MV-4-11 (cell line): ENCODE measurements at regions not wholly inside any gene's neighbourhood (a gene's known extent, or its start where the extent isn't known, plus 50 kb on each side); places are given as distances from the start of the nearest gene placed in this dataset.
"Not testable (repeated sequence)": the region's sequence is repeated elsewhere in the genome, so short reads cannot be mapped to it uniquely, and the experiment has no call there.

ENCODE experiments used
- DNase-seq: peaks from one replicate; lab custom pipeline; 2025; lab: John Stamatoyannopoulos, UW

- no peak for DNase-seq
Measured at GRCh38 chr17:70929226-70929625, 759.9 kb downstream of the KCNJ2 start.

DNA sequence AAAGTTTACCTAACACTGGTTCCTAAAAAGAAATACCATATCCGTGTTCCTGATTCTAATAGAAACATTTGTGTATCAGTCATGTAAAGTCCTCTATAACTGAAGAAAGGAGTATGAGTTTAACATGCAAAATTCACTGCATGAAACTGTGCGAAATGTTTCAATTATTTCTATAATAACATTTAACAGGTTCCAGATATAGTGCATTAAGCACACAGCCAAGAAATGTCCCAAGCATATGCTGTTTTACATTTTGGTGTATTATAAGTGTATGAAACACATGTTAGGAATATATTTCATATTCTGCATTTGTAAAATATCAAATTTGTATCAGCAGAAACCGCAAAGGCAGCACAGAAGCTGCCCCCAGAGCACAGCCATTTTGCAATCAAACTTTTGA lies 764.9 kb downstream of the KCNJ2 start:
- DNase-seq: no peak

- no peak for DNase-seq
Measured at GRCh38 chr17:70934835-70935234, 765.5 kb downstream of the KCNJ2 start.

DNA sequence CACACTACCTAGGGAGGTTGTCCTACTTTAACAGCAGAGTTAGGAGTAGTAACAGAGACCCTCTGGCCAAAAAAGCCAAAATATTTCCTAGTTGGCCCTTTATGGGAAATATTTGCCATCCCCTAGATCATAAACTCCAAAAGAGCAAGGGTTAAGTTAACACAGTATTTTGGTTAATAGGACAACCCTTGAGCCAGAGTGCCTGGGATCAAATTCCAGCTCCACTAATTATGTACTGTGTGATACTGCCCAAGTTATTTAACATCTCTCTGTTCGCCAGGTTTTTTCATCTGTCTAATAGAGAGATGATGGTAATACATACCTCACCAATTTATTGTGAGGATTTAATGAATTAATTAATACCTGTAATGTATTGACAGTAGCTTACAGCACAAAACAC lies 767.4 kb downstream of the KCNJ2 start:
- no peak for DNase-seq

DNA sequence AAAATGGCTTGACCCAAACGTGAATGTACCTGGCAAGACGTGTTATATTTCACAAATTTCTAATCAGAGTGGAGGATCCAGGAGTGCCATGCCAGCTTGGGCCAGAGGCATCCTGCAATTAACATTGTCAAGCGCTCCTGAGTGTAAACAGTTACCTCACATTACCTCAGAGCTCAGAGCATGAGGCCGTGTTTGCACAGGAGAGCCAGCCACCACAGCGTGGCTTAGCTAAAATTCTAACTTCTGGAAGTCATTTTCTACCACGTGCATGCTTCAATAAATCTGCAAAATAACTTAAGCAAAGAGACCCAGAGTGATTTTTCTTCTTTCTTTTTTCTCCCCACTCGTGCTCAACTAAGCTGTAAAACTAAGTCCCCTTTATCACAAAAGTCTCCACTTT lies 769.0 kb downstream of the KCNJ2 start:
- DNase-seq: no peak

- DNase-seq: no peak
Measured at GRCh38 chr17:70945386-70945785, 776.1 kb downstream of the KCNJ2 start.

DNA sequence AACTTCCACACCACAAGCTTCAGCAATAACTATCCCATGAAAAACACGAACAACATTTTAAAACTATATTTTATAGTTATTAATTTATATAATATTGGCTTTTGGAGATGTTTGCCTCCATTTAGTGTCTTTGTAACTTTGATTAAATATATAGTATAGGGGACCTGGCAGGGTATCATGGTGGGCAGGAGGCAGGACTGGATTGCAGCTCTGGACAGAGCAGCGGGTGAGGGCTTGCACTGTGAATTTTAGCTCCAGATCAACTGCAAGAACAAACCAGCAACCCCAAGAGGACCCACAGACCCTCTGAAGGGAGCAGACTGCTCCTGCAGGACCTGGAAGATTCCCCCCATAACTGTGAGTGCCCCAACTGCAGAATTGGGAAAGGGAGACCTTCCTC lies 777.9 kb downstream of the KCNJ2 start:
- DNase-seq: no peak

- DNase-seq: no peak
Measured at GRCh38 chr17:70947636-70948565, 778.6 kb downstream of the KCNJ2 start.

GRCh38 chr17:70953140-70953539 lies 783.8 kb downstream of the KCNJ2 start:
- DNase-seq: not testable (repeated sequence)

- no peak for DNase-seq
Measured at GRCh38 chr17:70955441-70955840, 786.1 kb downstream of the KCNJ2 start.

DNA sequence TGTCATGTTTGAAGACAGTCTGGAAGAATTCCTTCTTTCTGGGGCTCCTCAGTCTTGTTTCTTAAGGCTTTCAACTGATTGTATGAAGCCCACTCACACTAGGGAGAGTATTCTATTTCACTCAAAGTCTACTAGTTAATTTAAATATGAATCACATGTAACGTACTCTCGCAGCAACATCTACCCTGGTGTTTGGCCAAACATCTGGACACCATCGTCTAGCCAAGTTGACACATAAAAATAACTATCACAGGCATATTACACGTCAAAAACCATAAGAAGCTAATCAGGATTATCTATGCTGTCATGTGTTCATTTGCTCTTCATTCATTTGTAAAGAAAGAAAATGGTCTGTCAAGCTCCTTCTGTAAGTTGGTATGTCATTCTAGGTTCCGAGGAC lies 787.4 kb downstream of the KCNJ2 start:
- DNase-seq: no peak

DNA sequence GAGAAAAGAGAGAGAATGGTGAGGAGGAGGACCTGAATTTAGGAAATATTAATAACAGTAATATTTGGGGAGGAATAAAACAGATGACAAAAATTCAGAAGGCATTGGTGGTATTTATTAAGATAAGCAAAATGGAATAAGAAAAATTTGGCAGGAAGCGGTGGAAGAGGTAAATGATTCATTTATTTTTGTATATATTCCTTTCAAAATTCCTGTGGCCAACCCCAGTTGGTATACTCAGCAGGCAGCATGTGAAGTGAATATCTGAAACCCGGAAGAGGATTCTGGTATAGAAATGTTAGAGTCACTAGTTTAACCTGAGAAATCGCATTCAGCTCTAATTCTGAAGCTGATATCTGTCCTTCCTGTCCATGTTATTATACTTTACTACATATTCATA lies 792.0 kb downstream of the KCNJ2 start:
- DNase-seq: no peak

- DNase-seq: no peak
Measured at GRCh38 chr17:70968302-70968701, 799.0 kb downstream of the KCNJ2 start.

DNA sequence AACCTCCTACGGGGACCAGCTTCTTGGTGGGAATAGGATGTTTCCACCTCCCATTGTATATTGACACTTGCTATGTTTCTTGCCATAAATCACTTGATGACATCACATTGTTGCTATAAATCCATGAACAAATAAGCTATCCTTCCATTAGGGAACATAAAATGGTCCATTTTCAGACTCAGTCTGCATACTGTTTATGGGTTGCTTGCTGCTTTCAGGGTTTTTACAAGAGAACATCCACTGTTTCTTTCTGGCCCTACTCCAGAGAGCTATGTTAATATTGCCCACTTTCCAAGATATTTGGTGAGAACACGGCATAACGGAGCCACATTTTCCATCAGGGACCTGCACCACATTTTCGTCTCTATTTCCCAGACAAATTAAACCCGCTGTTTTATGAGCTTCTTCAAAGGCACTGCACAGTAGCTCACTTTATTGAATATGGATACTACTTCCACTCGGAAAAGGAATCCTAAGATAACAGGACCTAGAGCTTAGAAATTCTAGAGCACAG lies 800.2 kb downstream of the KCNJ2 start:
- DNase-seq: no peak

DNA sequence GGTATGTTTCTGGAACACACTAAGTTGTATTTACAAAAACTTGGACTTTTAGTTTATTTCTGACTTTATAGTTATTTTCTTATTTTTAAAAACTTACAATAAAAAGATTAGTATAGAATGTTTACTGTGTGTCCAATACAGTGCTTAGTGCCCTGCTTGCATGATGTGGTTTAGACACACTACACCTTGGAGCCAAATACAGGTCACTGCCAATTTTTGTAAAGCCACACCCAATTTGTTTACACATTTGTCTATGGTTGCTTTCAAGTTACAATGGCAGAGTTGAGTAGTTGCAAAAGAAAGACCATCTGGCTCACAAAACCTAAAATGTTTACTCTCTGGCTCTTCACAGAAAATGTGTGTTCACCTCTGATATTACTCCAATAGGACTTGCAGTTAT lies 807.1 kb downstream of the KCNJ2 start:
- DNase-seq: no peak

- DNase-seq: no peak
Measured at GRCh38 chr17:70984873-70985272, 815.5 kb downstream of the KCNJ2 start.

DNA sequence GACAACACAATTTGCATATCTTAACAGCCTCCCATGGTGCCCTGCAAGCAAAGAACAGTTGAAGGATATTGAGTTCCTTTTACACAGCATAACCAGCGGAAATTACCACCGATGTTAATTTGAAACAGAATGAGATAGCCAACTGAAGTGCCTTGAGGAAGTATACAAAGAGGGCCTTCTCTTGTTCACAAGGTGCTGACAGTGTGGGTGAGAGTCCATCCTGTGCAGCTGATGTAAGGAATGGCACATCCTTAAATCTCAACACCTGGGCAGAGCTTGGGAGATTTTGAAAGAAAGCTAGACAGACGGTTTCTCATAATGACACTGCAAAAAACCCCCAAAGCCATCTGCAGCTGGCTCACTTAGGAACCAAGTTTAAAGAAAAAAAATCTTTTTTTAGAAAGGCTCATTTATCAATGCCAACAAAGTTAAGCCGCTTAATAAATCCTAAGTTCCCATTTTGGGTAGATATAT lies 818.6 kb downstream of the KCNJ2 start:
- no peak for DNase-seq

DNA sequence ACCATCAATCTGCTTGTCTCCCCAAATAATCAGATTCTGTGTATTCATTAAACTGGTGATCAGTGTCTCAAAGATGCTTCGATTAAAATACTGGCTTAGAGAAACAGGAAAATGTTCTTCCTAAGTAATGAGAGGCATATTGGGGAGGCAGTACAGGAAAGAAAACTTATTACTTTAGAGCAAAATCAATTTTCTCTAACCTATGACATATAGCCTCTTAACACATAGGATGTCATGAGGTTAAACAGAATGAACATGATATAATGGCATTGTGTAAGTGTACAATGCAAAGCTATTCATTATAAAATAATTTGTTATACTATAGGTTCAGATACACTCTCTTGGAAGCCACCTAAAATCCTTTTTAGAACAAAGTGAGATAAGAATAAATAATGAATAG lies 819.3 kb downstream of the KCNJ2 start:
- no peak for DNase-seq

- DNase-seq: no peak
Measured at GRCh38 chr17:70989280-70989679, 819.9 kb downstream of the KCNJ2 start.

GRCh38 chr17:70994194-70994593 lies 824.9 kb downstream of the KCNJ2 start:
- no peak for DNase-seq

DNA sequence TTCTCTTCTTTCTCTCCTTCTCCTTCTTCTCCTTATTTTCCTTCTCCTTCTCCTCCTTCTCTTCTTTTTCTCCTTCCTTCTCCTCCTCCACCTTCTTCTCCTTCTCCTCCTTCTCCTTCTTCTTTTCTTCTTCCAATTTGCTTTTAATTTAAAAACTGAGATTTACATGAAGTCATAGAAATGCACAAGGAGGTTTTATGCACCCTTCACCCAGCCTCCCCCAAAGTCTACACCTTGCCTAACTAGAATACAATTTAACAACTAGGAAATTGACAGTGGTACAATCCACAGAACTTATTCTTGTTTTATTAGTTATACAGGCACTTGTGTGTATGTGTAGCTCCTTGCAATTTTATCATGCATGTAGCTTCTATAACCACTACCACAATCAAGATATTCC lies 826.7 kb downstream of the KCNJ2 start:
- DNase-seq: no peak

GRCh38 chr17:71003736-71004135 lies 834.4 kb downstream of the KCNJ2 start:
- DNase-seq: no peak

DNA sequence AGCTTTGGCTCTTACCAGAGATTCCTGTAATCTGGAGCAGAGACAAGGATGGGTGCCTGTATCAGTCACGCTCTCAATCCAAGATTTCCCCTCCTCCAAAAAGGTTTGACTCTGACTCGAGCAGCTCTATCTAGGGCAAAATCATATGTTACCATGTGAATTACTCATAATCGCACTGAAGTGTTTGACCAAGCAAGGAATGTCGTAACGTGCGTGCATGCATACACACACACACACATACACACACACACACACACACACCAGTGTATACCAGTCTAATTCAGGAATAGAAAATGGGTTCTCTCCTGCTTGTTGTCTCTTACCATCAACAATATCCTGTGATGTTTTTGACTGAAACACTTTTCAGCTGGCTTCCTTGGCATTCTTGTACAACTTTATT lies 835.1 kb downstream of the KCNJ2 start:
- no peak for DNase-seq

GRCh38 chr17:71011391-71011790 lies 842.1 kb downstream of the KCNJ2 start:
- DNase-seq: no peak
